GDM1 (cell line): ENCODE measurements at regions not wholly inside any gene's neighbourhood (a gene's known extent, or its start where the extent isn't known, plus 50 kb on each side); places are given as distances from the start of the nearest gene placed in this dataset.

Source experiments
- DNase-seq: peaks from one replicate; lab custom pipeline; 2025; lab: John Stamatoyannopoulos, UW

DNA sequence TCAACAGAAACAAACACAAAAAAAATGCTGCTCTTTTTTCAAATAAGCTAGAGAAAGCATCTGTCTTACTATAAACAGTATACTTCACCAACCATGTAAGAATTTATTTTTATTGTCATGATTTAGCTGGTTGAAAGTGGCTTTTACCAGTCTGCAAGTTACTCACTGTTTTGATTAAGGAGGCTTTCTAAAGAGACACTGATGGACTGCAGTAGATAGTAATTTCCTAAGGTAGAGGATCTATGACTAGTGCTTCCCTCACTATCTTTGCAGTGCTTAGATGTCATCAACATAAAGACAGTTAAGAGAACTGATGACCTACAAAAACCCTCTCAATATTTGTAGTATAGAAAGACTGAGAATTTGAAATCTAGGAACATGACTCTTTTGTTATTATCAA, 846.2 kb upstream of the AGA start:
- no peak for DNase-seq

- no peak for DNase-seq
These were observed 851.4 kb upstream of the AGA start for GRCh38 chr4:178293601-178294000.

DNA sequence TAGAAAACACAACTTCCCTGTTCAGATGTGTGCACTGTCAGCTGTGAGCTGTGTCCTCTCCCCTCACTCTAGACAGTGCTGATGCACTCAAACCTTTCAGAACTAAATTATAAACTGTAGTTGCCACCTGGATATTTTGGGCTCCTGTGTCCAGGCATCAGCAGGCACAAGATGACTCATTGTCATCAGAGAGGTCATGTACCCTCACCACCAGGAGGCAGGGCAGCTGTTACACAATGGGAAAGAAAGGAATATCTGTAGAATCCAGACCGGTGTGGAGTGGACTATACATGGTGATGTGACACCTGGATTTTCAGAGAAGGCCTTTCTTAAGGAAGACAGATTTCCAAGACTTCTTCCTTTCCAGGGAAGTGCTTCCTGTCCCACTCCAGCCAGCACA, 854.4 kb upstream of the AGA start:
- DNase-seq: no peak

GRCh38 chr4:178306565-178306964, 864.3 kb upstream of the AGA start:
- no peak for DNase-seq

DNA sequence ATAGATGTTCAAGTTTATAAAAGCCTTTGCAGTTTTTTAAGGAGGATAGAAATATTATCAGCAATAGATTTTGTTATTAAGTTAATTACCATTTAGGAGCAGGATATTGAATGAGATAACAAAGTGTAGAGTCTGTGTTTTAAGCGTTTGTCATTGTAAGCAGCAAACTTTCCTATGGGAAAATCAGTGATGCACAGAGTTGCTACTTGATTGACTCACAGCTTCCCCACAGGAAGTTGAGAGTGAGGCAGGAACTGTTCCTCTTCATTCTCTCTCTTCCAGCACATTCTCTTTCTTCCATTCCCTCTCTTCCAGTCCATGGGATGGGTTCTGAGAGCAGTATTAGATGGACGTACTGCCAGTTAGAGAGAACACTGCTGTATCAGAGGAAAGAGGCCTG, 867.7 kb upstream of the AGA start:
- DNase-seq: no peak

- no peak for DNase-seq
These were observed 869.8 kb upstream of the AGA start for GRCh38 chr4:178311997-178312396.

- no peak for DNase-seq
These were observed 872.0 kb upstream of the AGA start for GRCh38 chr4:178314287-178314686.

- DNase-seq: no peak
These were observed 874.0 kb upstream of the AGA start for GRCh38 chr4:178316211-178316610.

- DNase-seq: no peak
These were observed 877.8 kb upstream of the AGA start for GRCh38 chr4:178320003-178320402.

GRCh38 chr4:178322524-178323183, 880.4 kb upstream of the AGA start:
- DNase-seq: no peak

DNA sequence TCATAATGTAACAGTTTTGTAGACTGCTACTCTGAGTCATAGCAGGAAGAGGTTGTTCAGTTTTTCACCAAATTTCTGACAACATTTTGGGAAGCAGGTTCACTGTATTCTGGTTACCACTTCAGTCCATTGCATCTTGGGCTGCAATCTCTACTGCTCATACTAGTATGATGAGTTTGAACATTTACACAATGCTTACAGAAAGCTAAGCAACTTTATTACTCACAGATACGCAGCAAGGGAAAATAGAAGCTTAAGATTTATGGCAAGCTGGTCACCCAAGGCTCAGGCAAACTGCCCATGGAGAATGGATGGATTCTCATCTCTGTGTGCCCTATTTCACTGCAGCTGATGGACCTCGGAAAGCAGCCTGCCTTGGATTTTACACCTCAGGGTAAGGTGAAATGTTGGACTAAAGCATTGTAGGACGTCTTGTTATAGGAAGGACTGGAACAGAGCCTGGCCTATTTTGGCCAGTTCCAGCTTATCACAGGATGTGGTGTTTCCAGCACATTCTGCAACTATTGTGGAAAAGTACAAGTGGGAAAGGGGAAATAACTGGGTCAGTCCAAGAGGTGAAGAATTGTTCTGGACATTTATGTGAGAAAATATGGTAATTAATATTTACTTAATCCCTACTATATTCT, 887.1 kb upstream of the AGA start:
- no peak for DNase-seq

GRCh38 chr4:178333355-178333754, 891.1 kb upstream of the AGA start:
- no peak for DNase-seq

GRCh38 chr4:178339769-178340168, 897.5 kb upstream of the AGA start:
- no peak for DNase-seq

GRCh38 chr4:178340468-178340867, 898.2 kb upstream of the AGA start:
- no peak for DNase-seq

DNA sequence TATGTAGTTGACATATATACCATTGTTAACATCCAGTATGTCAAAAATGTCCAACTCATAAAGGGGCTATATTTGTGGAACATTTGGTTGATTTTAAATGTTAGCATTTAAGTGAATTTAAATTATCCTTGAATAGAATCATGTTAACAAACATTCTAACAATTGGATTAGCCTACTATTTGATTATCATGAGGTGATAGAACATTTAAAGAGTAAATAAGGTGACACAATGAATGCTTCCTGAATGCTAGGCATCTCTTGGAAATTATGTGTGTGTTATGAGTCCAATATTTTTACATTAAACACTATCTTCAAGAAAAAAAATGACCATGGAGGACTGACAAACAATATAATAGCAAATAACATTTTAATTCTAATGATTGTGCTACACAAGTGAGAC, 901.9 kb upstream of the AGA start:
- DNase-seq: no peak

GRCh38 chr4:178347111-178347510, 904.9 kb upstream of the AGA start:
- no peak for DNase-seq

DNA sequence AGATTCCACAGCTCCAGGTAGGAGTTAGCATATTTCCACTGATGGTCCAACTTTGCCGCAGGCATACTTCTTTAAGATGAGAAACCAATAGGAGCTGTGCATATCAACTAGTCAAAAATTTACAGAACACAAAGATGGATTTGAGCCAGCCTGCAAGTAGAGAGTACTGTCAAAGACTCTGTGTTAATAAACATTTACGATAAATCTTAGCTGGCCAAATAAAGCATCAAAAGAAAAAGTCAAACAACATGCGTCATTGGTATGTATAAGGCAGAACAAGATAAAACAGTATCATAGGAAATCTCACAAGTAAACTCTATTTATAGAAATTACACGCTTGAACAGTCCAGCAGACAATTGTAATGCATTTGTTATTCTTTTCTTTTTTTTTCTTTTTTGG, 907.4 kb upstream of the AGA start:
- no peak for DNase-seq

- no peak for DNase-seq
These were observed 908.9 kb upstream of the AGA start for GRCh38 chr4:178351185-178351584.

GRCh38 chr4:178356725-178357124, 914.5 kb upstream of the AGA start:
- no peak for DNase-seq

- DNase-seq: no peak
These were observed 943.2 kb upstream of the AGA start for GRCh38 chr4:178385481-178385880.

GRCh38 chr4:178387756-178388155, 945.5 kb upstream of the AGA start:
- DNase-seq: no peak

- no peak for DNase-seq
These were observed 953.6 kb upstream of the AGA start for GRCh38 chr4:178395798-178396197.

DNA sequence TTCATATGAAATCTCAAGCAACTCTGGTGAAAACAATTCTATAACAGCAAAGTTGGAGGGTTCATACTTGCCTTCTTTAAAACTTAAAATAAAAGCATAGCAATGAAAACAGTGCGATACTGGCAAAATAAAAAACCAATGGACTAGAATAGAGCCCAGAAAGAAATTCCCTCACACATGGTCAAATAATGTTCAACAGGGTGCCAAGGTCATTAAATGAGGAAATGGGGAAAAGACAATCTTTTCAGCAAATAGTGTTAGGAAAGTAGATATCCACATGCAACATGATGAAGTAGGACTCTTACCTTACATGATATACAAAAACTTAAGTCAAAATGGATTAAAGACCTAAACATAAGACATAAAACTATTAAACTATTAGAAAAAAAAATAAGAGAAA, 970.2 kb upstream of the AGA start:
- DNase-seq: no peak

DNA sequence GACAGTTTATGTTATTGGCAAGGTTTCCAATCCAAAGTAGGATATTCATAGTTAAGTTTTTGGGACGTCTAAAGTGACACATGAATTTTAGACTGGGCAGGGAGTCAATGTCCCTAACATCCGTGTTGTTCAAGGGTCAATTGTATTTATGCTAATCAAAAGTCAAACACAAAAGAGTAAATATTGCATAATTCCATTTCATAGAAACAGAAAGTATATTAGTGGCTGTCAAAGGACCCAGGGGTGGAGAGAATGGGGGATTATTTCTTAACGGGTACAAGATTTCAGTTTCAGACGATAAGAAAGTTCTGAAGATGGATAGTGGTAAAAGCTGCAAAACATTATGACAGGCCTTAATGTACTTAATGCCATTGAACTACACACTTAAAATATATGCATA, 971.8 kb upstream of the AGA start:
- no peak for DNase-seq
